Epidermal melanocyte (primary cell): ENCODE measurements at regions not wholly inside any gene's neighbourhood (a gene's known extent, or its start where the extent isn't known, plus 50 kb on each side); places are given as distances from the start of the nearest gene placed in this dataset.

Source experiments
- DNase-seq: peaks from one replicate; pipeline ENCODE4 v3.0.0; 2011; ENCODE audit warnings: low spot score; ENCODE audit not compliant: insufficient read length

DNA sequence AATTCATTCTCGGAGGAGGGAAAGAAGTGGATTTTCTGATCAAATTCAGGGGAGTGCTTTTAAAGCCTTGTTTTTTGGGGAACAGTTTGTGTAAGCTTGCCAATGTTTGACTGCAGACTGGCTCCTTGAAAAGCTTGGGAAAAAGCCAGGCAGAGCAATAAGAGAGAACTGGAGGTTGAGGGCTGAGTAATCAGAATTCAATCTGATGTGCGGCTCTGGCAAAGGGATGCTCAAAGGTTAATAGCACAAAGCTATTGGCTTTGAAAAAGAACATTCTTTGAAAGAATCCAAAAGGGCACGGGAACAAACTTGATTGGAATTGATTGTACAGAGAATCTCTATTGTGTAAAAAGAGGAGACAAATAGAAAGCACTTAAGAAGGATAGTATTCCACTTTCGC lies 279.3 kb downstream of the YTHDC2 start:
- DNase-seq: no peak

DNA sequence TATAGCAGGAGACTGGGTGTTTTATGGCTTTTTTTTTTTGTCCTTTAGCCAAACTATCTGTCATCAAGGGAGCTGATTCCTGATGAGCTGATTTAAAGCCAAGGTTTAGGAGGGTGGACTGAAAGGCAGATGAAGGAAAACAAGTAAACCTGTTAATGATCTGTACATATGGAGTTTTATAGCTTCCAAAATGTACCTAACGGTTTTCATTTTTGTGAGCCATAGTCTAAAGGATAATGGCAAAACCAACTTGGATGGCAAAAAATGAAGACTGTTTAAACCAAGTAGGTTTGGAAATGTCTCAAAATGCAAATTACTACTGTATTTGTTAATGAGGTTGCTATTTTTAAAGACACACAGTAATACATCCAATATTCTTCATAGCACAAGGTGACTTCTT lies 281.5 kb downstream of the YTHDC2 start:
- DNase-seq: no peak

DNA sequence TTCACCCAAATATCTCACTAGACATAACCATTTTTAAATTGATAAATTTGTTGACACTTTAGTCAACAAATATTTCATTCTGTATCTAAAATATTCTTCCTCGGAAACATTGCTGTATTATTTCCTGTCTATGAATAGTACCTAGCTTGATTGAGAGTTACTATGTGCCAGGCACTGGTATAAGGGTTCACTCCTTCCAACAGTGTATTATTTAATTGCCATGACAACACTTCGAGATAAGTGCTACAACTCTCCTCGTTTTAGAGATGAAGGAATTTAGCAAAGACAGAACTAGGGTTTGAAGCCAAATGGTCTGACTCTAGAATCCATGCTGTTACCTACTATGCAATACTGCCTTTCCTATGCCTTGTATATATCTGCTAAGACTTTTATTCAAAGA lies 287.2 kb downstream of the YTHDC2 start:
- no peak for DNase-seq

DNA sequence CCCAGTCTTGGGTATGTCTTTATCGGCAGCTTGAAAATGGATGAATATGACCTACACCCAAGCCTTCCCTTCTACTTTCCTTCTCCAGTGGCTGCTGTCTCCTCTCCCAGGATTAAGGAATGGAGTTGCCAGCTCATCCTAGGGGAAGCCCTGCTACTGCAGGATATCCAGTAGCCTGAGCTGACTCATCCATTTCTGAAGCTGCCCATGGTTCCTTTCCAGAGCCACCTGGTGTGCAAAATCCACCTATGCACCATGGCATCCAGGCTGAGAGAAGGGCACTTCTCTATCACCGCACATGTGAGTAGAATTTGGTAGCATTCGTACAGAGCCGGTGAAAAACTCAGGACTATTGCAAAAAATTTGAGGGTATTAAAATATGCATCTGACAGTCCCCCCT lies 290.8 kb downstream of the YTHDC2 start:
- DNase-seq: no peak

GRCh38 chr5:113804943-113805342 lies 291.4 kb downstream of the YTHDC2 start:
- no peak for DNase-seq

DNA sequence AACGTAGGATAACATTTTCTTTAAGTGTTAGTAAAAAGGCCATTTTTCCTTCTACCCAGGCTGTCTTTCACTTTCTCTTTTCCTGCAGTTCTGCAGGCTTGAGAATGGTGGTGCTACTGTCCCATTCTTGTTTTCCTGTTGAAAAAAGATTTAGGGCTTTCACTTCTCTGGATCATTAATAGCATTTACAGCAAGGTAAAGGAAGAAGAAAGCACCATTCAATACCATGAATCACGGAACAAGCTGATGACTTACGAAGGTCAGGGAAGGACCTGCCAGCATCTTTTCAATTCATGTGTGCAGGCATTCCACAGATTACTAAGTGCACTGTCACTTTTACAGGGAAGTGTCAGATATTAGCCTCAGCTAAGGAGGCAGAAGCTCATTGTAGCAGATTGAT lies 292.8 kb downstream of the YTHDC2 start:
- no peak for DNase-seq

DNA sequence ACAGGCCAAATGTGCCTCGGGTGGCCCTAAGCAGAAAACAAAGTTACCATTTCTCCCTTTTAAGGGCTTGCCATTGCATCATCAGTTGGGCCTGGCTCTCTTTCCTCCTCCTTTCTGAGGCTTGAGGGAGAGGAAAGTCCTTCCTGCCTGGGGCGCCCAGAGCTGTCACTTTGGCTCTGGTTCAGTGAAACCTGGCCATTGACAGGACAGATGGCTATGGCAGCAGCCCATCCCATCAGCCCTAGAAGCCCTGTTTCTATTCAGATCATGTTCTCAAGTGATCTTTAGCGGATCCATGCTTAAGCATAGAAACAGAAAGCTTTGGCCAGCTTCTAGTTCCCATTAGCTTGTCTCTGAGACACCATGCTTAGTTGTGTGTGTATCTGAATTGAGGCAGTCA lies 293.4 kb downstream of the YTHDC2 start:
- DNase-seq: no peak

DNA sequence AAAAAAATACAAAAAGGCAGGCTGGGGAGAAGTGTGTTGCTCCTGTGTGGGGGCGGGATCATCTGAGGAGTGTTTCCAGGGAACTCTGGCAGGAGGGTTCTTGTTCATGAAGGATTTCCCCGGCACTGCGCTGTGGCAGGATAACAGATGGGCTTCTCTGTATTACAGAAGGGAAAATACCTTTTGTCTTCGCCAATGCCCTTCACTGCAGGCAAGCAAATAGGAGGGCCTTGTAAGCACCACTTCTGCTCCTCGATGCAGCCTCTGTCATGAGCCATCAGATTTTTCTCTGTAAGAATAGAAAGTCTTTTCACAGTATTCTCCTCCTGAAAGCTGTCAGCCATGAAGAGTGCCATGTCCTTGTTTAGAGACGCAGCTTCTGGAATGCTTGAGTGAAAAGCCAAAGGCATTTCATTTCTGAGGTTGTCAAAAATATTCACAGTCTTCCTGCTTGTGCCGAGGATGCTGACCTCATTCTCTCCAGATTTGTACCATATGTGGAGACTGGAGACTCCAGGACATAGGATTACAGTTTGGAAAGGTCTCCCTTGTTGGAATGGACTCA lies 294.0 kb downstream of the YTHDC2 start:
- no peak for DNase-seq

DNA sequence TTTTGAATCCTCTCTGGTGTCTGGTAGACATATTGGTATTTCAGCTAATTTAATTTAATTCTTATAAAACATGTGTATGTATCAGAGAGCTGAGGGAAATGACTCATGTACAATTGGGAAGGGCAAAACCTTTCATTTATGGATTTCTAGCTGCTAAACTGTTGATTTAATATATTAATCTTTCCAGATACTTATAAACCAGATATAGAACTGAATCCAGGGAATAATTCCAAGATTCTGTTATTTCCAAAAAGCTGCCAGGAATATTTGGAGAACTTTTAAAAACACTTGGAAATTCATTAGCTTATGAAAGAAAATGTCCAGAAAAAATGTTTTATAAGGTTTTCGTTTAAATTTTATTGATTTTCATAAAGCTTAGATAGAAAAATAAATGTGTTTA lies 295.5 kb downstream of the YTHDC2 start:
- no peak for DNase-seq

DNA sequence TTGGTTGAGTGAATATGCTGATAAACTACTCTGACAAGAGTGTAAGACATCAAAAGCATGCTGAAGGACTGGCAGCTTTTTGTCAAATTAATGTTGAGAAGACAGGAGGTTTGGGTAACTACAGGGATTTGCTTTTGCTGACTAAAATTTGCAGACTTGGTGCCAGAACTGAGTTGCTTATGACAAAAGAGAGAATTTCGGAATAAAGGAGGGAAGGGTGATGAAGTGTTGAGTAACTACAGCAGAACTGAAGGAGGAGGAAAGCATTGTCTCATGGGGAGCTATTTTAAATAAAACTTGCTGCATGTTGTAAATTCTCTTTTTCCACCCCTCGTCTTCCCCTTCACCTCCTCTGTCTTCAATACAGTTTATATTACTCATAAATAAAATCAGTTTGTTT lies 296.1 kb downstream of the YTHDC2 start:
- no peak for DNase-seq

- peak; percentile 22 for DNase-seq
Measured at GRCh38 chr5:113813466-113813865, 300.0 kb downstream of the YTHDC2 start.

GRCh38 chr5:113817683-113818082 lies 304.2 kb downstream of the YTHDC2 start:
- DNase-seq: no peak

- DNase-seq: no peak
Measured at GRCh38 chr5:113823696-113824095, 310.2 kb downstream of the YTHDC2 start.

- DNase-seq: no peak
Measured at GRCh38 chr5:113824307-113824706, 310.8 kb downstream of the YTHDC2 start.

GRCh38 chr5:113825176-113825575 lies 311.7 kb downstream of the YTHDC2 start:
- no peak for DNase-seq

DNA sequence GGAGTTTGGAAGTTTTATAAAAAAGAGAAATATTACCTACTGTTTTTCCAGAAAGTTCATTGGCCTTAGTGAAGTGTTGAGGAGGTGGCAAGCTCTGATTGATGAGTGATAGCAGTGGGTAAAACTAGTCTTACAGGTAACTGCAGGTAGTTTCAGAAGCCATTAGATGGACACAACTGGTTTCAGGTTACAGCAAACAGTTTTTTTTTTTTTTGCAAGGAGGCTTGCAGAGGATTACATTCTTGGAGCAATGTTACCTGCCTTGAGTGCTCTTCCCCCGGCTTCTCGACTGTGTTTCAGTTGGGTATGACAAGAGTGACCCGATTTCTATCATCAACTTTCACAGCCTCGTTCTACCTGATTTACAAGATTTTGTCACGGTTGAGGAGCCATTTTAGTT lies 333.4 kb downstream of the YTHDC2 start:
- no peak for DNase-seq

- DNase-seq: no peak
Measured at GRCh38 chr5:113864437-113864836, 350.9 kb downstream of the YTHDC2 start.

GRCh38 chr5:113866763-113867162 lies 353.3 kb downstream of the YTHDC2 start:
- no peak for DNase-seq

DNA sequence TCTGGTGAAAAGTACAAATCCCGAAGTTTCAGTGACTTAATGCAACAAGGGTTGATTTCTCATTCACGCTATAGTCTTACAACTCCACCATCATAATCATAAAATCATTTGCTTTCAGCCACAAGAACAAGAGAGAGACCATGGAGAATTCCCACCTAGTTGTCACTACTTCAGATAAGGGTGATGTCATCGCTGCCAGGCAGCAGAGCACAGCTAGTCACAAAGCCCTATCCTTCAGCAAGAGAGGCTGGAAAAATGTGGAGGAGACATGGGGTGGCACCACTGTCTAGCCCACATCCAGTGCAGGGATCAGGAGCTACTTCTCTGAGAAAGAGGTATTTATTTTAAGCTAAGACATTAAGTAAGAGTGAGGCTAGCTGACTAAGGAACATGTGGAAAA lies 356.1 kb downstream of the YTHDC2 start:
- DNase-seq: no peak

GRCh38 chr5:113871972-113872371 lies 358.5 kb downstream of the YTHDC2 start:
- DNase-seq: no peak

- no peak for DNase-seq
Measured at GRCh38 chr5:113875096-113875495, 361.6 kb downstream of the YTHDC2 start.

- DNase-seq: no peak
Measured at GRCh38 chr5:113891491-113891890, 378.0 kb downstream of the YTHDC2 start.

DNA sequence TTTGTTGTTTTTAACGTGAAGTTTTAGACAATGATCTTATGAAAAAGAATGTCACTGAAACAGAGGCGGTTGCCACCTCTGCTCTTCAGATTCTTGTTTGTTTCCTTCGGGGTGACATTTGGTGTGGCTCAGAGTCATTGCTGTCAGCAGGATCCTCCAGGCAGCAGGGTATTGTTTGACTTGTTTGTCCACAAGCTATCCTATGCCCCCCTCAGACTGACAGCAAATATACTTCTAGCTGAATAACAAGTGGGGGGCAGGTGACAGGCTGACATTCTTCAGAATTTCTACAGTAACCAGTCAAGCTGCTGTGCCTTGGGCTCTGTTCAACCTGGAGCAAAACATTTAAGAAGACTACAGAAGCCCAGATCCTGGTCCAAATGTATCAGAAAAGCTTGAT lies 383.3 kb downstream of the YTHDC2 start:
- DNase-seq: no peak

DNA sequence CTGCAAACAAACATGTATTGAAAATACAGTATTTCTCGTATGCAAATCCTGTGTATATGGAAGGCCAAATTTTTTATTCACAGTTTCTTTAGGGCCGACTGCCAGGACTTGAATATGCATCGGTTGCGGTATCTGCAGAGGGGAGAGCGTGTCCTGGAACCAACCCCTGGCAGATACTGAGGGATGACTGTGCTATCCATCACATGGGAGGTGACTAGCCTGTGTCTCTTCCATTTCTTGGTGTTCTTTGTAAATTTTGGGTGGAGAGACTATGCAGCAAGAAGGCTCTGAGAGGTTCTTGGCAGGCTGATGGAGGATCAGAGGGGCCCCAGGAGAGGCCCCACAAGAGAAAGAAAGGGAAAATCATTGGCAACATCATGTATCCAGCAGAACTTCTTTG lies 384.3 kb downstream of the YTHDC2 start:
- no peak for DNase-seq
